Liver (tissue), 8 donors: ENCODE measurements at regions not wholly inside any gene's neighbourhood (a gene's known extent, or its start where the extent isn't known, plus 50 kb on each side); places are given as distances from the start of the nearest gene placed in this dataset.

Source experiments
- DNase-seq: peaks from one replicate; pipeline ENCODE4 v3.0.0-alpha.2; 2017; ENCODE audit warnings: low spot score
- H3K27ac ChIP-seq, 2 donors: one replicate each; pipeline ENCODE4 v1.7.0; 2013; ENCODE audit warnings: inconsistent platforms in 2 of 2, low read length in 2 of 2, control low read depth in 1 of 2, low read depth in 1 of 2, mild to moderate bottlenecking in 1 of 2
- H3K27me3 ChIP-seq, 4 donors: one replicate each; pipeline versions ENCODE4 v1.6.1 to v1.7.0; 2013; ENCODE audit warnings: low read length in 3 of 4, inconsistent platforms in 1 of 4, mild to moderate bottlenecking in 1 of 4, moderate library complexity in 1 of 4; ENCODE audit not compliant: control insufficient read depth in 4 of 4, insufficient read depth in 4 of 4
- H3K36me3 ChIP-seq, 4 donors: one replicate each; pipeline versions ENCODE4 v1.6.1 to v1.7.0; 2013; ENCODE audit warnings: low read length in 3 of 4, mild to moderate bottlenecking in 3 of 4, low read depth in 1 of 4, moderate library complexity in 1 of 4; ENCODE audit not compliant: control insufficient read depth in 4 of 4, insufficient read depth in 3 of 4
- H3K4me1 ChIP-seq, 4 donors: one replicate each; pipeline versions ENCODE4 v1.6.1 to v1.7.0; 2013; ENCODE audit warnings: low read length in 3 of 4, mild to moderate bottlenecking in 3 of 4, moderate library complexity in 1 of 4; ENCODE audit not compliant: control insufficient read depth in 4 of 4, insufficient read depth in 4 of 4
- H3K4me3 ChIP-seq, 3 donors: one replicate each; pipeline versions ENCODE4 v1.6.1 to v1.7.0; 2013; ENCODE audit warnings: low read length in 3 of 3, control low read depth in 1 of 3, low read depth in 1 of 3, mild to moderate bottlenecking in 1 of 3
- H3K9ac ChIP-seq, 2 donors: one replicate each; pipeline ENCODE4 v1.7.0; 2013; ENCODE audit warnings: low read length in 2 of 2, mild to moderate bottlenecking in 2 of 2, moderate library complexity in 2 of 2, control low read depth in 1 of 2, low read depth in 1 of 2
- H3K9me3 ChIP-seq, 4 donors: one replicate each; pipeline versions ENCODE4 v1.6.1 to v1.7.0; 2013; ENCODE audit warnings: low read length in 3 of 4; ENCODE audit not compliant: control insufficient read depth in 4 of 4
- EGR1 ChIP-seq, 2 donors: IDR thresholded peaks; 2 replicates each; pipeline ENCODE4 v1.6.1; 2016 to 2018; ENCODE audit warnings: antibody characterized with exemption in 2 of 2, low read depth in 2 of 2
- FOXA1 ChIP-seq: IDR thresholded peaks from 2 replicates; pipeline ENCODE4 v1.6.1; 2016; ENCODE audit warnings: antibody characterized with exemption
- FOXA2 ChIP-seq: IDR thresholded peaks from 2 replicates; pipeline ENCODE4 v1.6.1; 2016; ENCODE audit warnings: antibody characterized with exemption
- GABPA ChIP-seq, 2 donors: IDR thresholded peaks in 1 of 2; conservative IDR thresholded peaks in 1 of 2; 2 replicates each; pipeline ENCODE4 v1.6.1; 2016; ENCODE audit warnings: antibody characterized with exemption in 2 of 2, mild to moderate bottlenecking in 1 of 2, moderate library complexity in 1 of 2
- HNF4A ChIP-seq, 2 donors: conservative IDR thresholded peaks; 2 replicates each; pipeline ENCODE4 v1.6.1; 2016; ENCODE audit warnings: antibody characterized with exemption in 2 of 2, mild to moderate bottlenecking in 2 of 2
- HNF4G ChIP-seq: IDR thresholded peaks from 2 replicates; pipeline ENCODE4 v1.6.1; 2016; ENCODE audit warnings: antibody characterized with exemption
- JUND ChIP-seq, 2 donors: IDR thresholded peaks; 2 replicates each; pipeline ENCODE4 v1.6.1; 2016; ENCODE audit warnings: antibody characterized with exemption in 2 of 2
- MAX ChIP-seq: IDR thresholded peaks from 2 replicates; pipeline ENCODE4 v1.6.1; 2016; ENCODE audit warnings: antibody characterized with exemption
- NR2F2 ChIP-seq: IDR thresholded peaks from 2 replicates; pipeline ENCODE4 v1.6.1; 2016; ENCODE audit warnings: antibody characterized with exemption
- RAD21 ChIP-seq, 2 donors: IDR thresholded peaks; 2 replicates each; pipeline ENCODE4 v1.6.1; 2016; ENCODE audit warnings: antibody characterized with exemption in 2 of 2, mild to moderate bottlenecking in 2 of 2
- REST ChIP-seq: IDR thresholded peaks from 2 replicates; pipeline ENCODE4 v1.6.1; 2016; ENCODE audit warnings: antibody characterized with exemption, mild to moderate bottlenecking
- RXRA ChIP-seq, 2 donors: IDR thresholded peaks; 2 replicates each; pipeline ENCODE4 v1.6.1; 2017 to 2018; ENCODE audit warnings: antibody characterized with exemption in 2 of 2, mild to moderate bottlenecking in 1 of 2
- YY1 ChIP-seq: IDR thresholded peaks from 2 replicates; pipeline ENCODE4 v1.6.1; 2016; ENCODE audit warnings: antibody characterized with exemption, mild to moderate bottlenecking
- ZBTB33 ChIP-seq: IDR thresholded peaks from 2 replicates; pipeline ENCODE4 v1.6.1; 2016; ENCODE audit warnings: antibody characterized with exemption
- WGBS: extraction: QIAGEN DNeasy Blood & Tissue Kit; methylation state at CpG from one replicate; pipeline ENCODE4 v1.1.7; 2013; 5-methylcytosine and 5-hydroxymethylcytosine counted together
- TF ChIP-seq, protein P1 (sequence below): fragments of 150-350 bp; IDR thresholded peaks from 2 replicates; pipeline ENCODE4 v1.5.1; 2017; ENCODE audit warnings: improper control_type of control experiment, low read depth, low read length; ENCODE audit not compliant: missing input control
- donor health status: healthy.
- donor health status: healthy.
- donor health status: healthy.
- donor health status: healthy.
- donor health status: healthy.

- WGBS, result 92% methylated on average over 6 of the region's 6 CpGs
- H3K27ac ChIP-seq, result no peak overlapping the region
- no peak for TF ChIP-seq FOXA2
- no peak for TF ChIP-seq RAD21 (IDR thresholded peaks at IDR 0.05)
- TF ChIP-seq JUND (IDR thresholded peaks at IDR 0.05), result no peak
- TF ChIP-seq RXRA (IDR thresholded peaks at IDR 0.05), result no peak
- TF ChIP-seq GABPA (IDR thresholded peaks at IDR 0.05 in 1 of 2, conservative IDR thresholded peaks at IDR 0.05 in 1 of 2), result no peak
- TF ChIP-seq, protein P1, sequence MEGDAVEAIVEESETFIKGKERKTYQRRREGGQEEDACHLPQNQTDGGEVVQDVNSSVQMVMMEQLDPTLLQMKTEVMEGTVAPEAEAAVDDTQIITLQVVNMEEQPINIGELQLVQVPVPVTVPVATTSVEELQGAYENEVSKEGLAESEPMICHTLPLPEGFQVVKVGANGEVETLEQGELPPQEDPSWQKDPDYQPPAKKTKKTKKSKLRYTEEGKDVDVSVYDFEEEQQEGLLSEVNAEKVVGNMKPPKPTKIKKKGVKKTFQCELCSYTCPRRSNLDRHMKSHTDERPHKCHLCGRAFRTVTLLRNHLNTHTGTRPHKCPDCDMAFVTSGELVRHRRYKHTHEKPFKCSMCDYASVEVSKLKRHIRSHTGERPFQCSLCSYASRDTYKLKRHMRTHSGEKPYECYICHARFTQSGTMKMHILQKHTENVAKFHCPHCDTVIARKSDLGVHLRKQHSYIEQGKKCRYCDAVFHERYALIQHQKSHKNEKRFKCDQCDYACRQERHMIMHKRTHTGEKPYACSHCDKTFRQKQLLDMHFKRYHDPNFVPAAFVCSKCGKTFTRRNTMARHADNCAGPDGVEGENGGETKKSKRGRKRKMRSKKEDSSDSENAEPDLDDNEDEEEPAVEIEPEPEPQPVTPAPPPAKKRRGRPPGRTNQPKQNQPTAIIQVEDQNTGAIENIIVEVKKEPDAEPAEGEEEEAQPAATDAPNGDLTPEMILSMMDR, result no peak
- TF ChIP-seq FOXA1, result no peak
- no peaks in the 10 kb centered on the region for H3K9me3 ChIP-seq
- DNase-seq, result no peak
- no peaks in the 10 kb centered on the region for H3K27me3 ChIP-seq
- H3K36me3 ChIP-seq, result no peaks in the 10 kb centered on the region
- no peaks in the 10 kb centered on the region for H3K4me1 ChIP-seq
- H3K9ac ChIP-seq, result no peak overlapping the region
- no peak overlapping the region for H3K4me3 ChIP-seq
Observed at GRCh38 chr9:86735772-86736458, 211.4 kb downstream of the GAS1 start.

DNA sequence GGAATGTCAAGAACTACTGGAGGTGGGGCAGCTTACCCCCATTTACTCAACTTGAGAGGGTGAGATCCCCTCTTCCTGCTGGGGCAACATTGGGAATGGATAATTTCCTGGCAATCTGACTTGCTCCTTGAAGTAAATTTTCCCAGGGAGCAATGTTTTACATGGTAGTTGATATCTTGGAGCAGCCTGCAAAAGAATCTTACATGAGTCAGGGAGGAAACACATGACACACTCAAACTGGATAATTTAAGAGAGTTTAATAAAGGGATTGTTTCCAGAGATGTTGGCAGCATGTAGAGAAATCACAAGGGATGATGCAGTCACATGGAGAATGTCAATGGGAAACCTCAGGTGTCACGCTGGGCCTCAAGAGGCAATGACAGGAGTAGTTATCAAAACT is 212.5 kb downstream of the GAS1 start:
- TF ChIP-seq REST, result no peak
- WGBS, result 90% methylated on average over 1 of the region's 1 CpG
- Histone ChIP-seq H3K36me3 (no peaks in the 10 kb centered on the region), H3K9me3 (no peaks in the 10 kb centered on the region), H3K27ac (no peak overlapping the region), H3K9ac (no peak overlapping the region), H3K4me3 (no peak overlapping the region), H3K27me3 (no peaks in the 10 kb centered on the region), H3K4me1 (no peaks in the 10 kb centered on the region)
- no peak for DNase-seq

DNA sequence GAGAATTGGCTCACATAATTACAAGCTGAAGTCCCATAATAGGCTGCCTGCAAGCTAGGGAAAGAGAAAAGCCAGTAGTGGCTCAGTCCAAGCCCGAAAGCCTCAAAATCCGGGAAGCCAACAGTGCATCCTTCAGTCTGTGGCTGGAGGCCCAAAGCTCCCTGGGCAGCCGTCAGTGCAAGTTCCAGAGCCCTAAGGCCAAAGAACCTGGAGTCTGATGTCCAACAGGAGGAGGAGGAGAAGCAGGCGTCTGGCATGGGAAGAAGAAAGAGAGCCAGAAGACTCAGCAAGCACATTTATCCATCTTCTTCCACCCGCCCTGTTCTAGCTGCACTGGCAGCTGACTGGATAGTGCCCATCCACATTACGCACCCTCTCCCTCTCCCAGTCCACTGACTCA is 213.4 kb downstream of the GAS1 start:
- Histone ChIP-seq H3K27me3 (no peaks in the 10 kb centered on the region), H3K36me3 (no peaks in the 10 kb centered on the region), H3K27ac (no peak overlapping the region), H3K4me1 (no peaks in the 10 kb centered on the region), H3K9ac (no peak overlapping the region), H3K4me3 (no peak overlapping the region), H3K9me3 (no peaks in the 10 kb centered on the region)
- TF ChIP-seq MAX (no peak), NR2F2 (no peak), YY1 (no peak), ZBTB33 (no peak), EGR1 (IDR thresholded peaks at IDR 0.05; ENCODE audit: low read depth in 2 of 2) (no peak), HNF4G (no peak), HNF4A (conservative IDR thresholded peaks at IDR 0.05) (no peak)
- WGBS, result 91% methylated on average over 6 of the region's 6 CpGs
- no peak for DNase-seq
